AG04450 (cell line): ENCODE measurements at regions not wholly inside any gene's neighbourhood (a gene's known extent, or its start where the extent isn't known, plus 50 kb on each side); places are given as distances from the start of the nearest gene placed in this dataset.
"Not testable (repeated sequence)": the region's sequence is repeated elsewhere in the genome, so short reads cannot be mapped to it uniquely, and the experiment has no call there.

ENCODE experiments used
- CTCF ChIA-PET: fragments of 300-600, 350-600 bp; formaldehyde crosslinking; extraction: SDS; loops from one replicate; lab custom pipeline; 2022; ENCODE audit warnings: antibody characterized with exemption, inconsistent platforms; lab: Charles Lee
- POLR2A ChIA-PET: fragments of 350-600 bp; formaldehyde crosslinking; extraction: SDS; loops from one replicate; lab custom pipeline; 2021; ENCODE audit warnings: antibody characterized with exemption, inconsistent platforms; lab: Yijun Ruan, JAX
- DNase-seq: peaks from one replicate; pipeline ENCODE4 v3.0.0-alpha.2; 2011; ENCODE audit warnings: low read depth, low spot score
- H3K27ac ChIP-seq: one replicate; pipeline ENCODE4 v1.5.1; 2012; ENCODE audit warnings: low read depth, low read length, control low read depth
- H3K27me3 ChIP-seq: one replicate; pipeline ENCODE4 v1.6.0; 2012; ENCODE audit warnings: low read length; ENCODE audit not compliant: control insufficient read depth, insufficient read depth
- H3K4me3 ChIP-seq: 2 replicates; pipeline ENCODE4 v1.5.1; 2011; ENCODE audit warnings: mild to moderate bottlenecking, low read depth, low read length, control low read depth
- H3K9me3 ChIP-seq: 2 replicates; pipeline ENCODE4 v1.5.1; 2012; ENCODE audit warnings: low read length; ENCODE audit not compliant: control insufficient read depth, insufficient read depth
- CTCF ChIP-seq: IDR thresholded peaks from 2 replicates; pipeline ENCODE4 v1.5.1; 2011; ENCODE audit warnings: low read depth, low read length, control low read depth, inconsistent platforms

- Histone ChIP-seq H3K27me3 (no peaks in the 10 kb centered on the region), H3K9me3 (no peaks in the 10 kb centered on the region), H3K4me3 (no peak overlapping the region), H3K27ac (no peak overlapping the region)
- DNase-seq, result no peak
- ChIA-PET POLR2A (no interaction called here), CTCF (no interaction called here)
- no peak for TF ChIP-seq CTCF
These were observed 195.4 kb upstream of the ADGRL3 start for GRCh38 chr4:61004651-61005170.

GRCh38 chr4:61011051-61011450, 189.1 kb upstream of the ADGRL3 start:
- ChIA-PET POLR2A (no interaction called here), CTCF (no interaction called here)
- no peak overlapping the region for H3K27ac ChIP-seq
- no peak for TF ChIP-seq CTCF
- H3K4me3 ChIP-seq, result no peak overlapping the region
- DNase-seq, result no peak
- H3K27me3 ChIP-seq, result no peaks in the 10 kb centered on the region
- H3K9me3 ChIP-seq, result peaks cover 6% of the 10 kb centered on the region

- H3K4me3 ChIP-seq, CTCF ChIA-PET, H3K9me3 ChIP-seq, POLR2A ChIA-PET, H3K27ac ChIP-seq, H3K27me3 ChIP-seq, DNase-seq: not testable (repeated sequence)
These were observed 188.2 kb upstream of the ADGRL3 start for GRCh38 chr4:61011936-61012335.

GRCh38 chr4:61024610-61025009, 175.5 kb upstream of the ADGRL3 start:
- ChIA-PET CTCF (no interaction called here), POLR2A (no interaction called here)

GRCh38 chr4:61027939-61028338, 172.2 kb upstream of the ADGRL3 start:
- ChIA-PET CTCF (no interaction called here), POLR2A (no interaction called here)
- no peak overlapping the region for H3K27ac ChIP-seq
- no peaks in the 10 kb centered on the region for H3K9me3 ChIP-seq
- H3K4me3 ChIP-seq, result no peak overlapping the region
- H3K27me3 ChIP-seq, result no peaks in the 10 kb centered on the region
- DNase-seq, result no peak
- no peak for TF ChIP-seq CTCF

More at GRCh38 chr4:61024610-61025009, 175.5 kb upstream of the ADGRL3 start:
- Histone ChIP-seq H3K4me3 (no peak overlapping the region), H3K27ac (no peak overlapping the region), H3K9me3 (no peaks in the 10 kb centered on the region), H3K27me3 (no peaks in the 10 kb centered on the region)
- DNase-seq, result no peak
- TF ChIP-seq CTCF, result no peak
